Loucy (cell line): ENCODE measurements at regions not wholly inside any gene's neighbourhood (a gene's known extent, or its start where the extent isn't known, plus 50 kb on each side); places are given as distances from the start of the nearest gene placed in this dataset.
"Not testable (repeated sequence)": the region's sequence is repeated elsewhere in the genome, so short reads cannot be mapped to it uniquely, and the experiment has no call there.

Experiments used
- CTCF ChIP-seq: fragments of 200-600 bp; sonication (generic); conservative IDR thresholded peaks from 2 replicates; pipeline ENCODE4 v1.5.1; 2014; ENCODE audit warnings: mild to moderate bottlenecking, antibody characterized with exemption, low read length
- EZH2phosphoT487 ChIP-seq: fragments of 200-600 bp; IDR thresholded peaks from 2 replicates; pipeline ENCODE4 v1.6.1; 2018; ENCODE audit warnings: antibody characterized with exemption, mild to moderate bottlenecking, moderate library complexity, borderline replicate concordance

- not testable (repeated sequence) for TF ChIP-seq EZH2phosphoT487, CTCF
These were observed 257.0 kb upstream of the OSR1 start for GRCh38 chr2:19615402-19615801.
